ENCODE measurements at regions not wholly inside any gene's neighbourhood (a gene's known extent, or its start where the extent isn't known, plus 50 kb on each side); places are given as distances from the start of the nearest gene placed in this dataset.
"Not testable (repeated sequence)": the region's sequence is repeated elsewhere in the genome, so short reads cannot be mapped to it uniquely, and the experiment has no call there.

- Histone ChIP-seq H3K4me3 (ENCODE audit: low read depth, low read length) (no peak overlapping the region), H3K4me2 (ENCODE audit: low read length) (no peak overlapping the region), H3K27me3 (ENCODE audit: control insufficient read depth, insufficient read depth, low read length) (no peaks in the 10 kb centered on the region), H3K27ac (no peak overlapping the region), H3K9ac (no peak overlapping the region), H3K79me2 (no peaks in the 10 kb centered on the region), H2AFZ (no peak overlapping the region), H3K9me3 (ENCODE audit: control insufficient read depth, low read length) (no peaks in the 10 kb centered on the region), H3K4me1 (no peaks in the 10 kb centered on the region), H3K36me3 (ENCODE audit: control insufficient read depth, insufficient read depth, low read length) (no peaks in the 10 kb centered on the region)
- no peak for TF ChIP-seq CTCF (IDR thresholded peaks at IDR 0.05)
Measured at GRCh38 chr2:76154981-76155380, 444.3 kb upstream of the GCFC2 start.

- no peak for TF ChIP-seq CTCF (IDR thresholded peaks at IDR 0.05)
Measured at GRCh38 chr2:76149846-76150245, 439.1 kb upstream of the GCFC2 start.

GRCh38 chr2:76139303-76139702 is 428.6 kb upstream of the GCFC2 start:
- not testable (repeated sequence) for H3K27me3 ChIP-seq (ENCODE audit: control insufficient read depth, insufficient read depth, low read length); H3K4me3 ChIP-seq (ENCODE audit: low read depth, low read length); H3K4me1 ChIP-seq; H3K4me2 ChIP-seq (ENCODE audit: low read length); H3K36me3 ChIP-seq (ENCODE audit: control insufficient read depth, insufficient read depth, low read length); H2AFZ ChIP-seq; H3K9me3 ChIP-seq (ENCODE audit: control insufficient read depth, low read length); H3K27ac ChIP-seq; H3K79me2 ChIP-seq; H3K9ac ChIP-seq

More at GRCh38 chr2:76149846-76150245, 439.1 kb upstream of the GCFC2 start:
- Histone ChIP-seq H3K27me3 (ENCODE audit: control insufficient read depth, insufficient read depth, low read length) (no peaks in the 10 kb centered on the region), H3K4me2 (ENCODE audit: low read length) (no peak overlapping the region), H3K4me3 (ENCODE audit: low read depth, low read length) (no peak overlapping the region), H3K4me1 (no peaks in the 10 kb centered on the region), H3K9me3 (ENCODE audit: control insufficient read depth, low read length) (no peaks in the 10 kb centered on the region), H2AFZ (no peak overlapping the region), H3K79me2 (no peaks in the 10 kb centered on the region), H3K36me3 (ENCODE audit: control insufficient read depth, insufficient read depth, low read length) (no peaks in the 10 kb centered on the region), H3K9ac (no peak overlapping the region), H3K27ac (no peak overlapping the region)

- no peak for TF ChIP-seq CTCF (IDR thresholded peaks at IDR 0.05)
- Histone ChIP-seq H3K36me3 (ENCODE audit: control insufficient read depth, insufficient read depth, low read length) (no peaks in the 10 kb centered on the region), H3K4me2 (ENCODE audit: low read length) (no peak overlapping the region), H3K9me3 (ENCODE audit: control insufficient read depth, low read length) (no peaks in the 10 kb centered on the region), H3K9ac (no peak overlapping the region), H2AFZ (no peak overlapping the region), H3K27ac (no peak overlapping the region), H3K27me3 (ENCODE audit: control insufficient read depth, insufficient read depth, low read length) (no peaks in the 10 kb centered on the region), H3K79me2 (no peaks in the 10 kb centered on the region), H3K4me3 (ENCODE audit: low read depth, low read length) (no peak overlapping the region), H3K4me1 (no peaks in the 10 kb centered on the region)
Measured at GRCh38 chr2:76128622-76129021, 417.9 kb upstream of the GCFC2 start.

- no peak overlapping the region for H3K4me3 ChIP-seq (ENCODE audit: low read depth, low read length)
- H3K27me3 ChIP-seq (ENCODE audit: control insufficient read depth, insufficient read depth, low read length), result no peaks in the 10 kb centered on the region
- H3K36me3 ChIP-seq (ENCODE audit: control insufficient read depth, insufficient read depth, low read length), result no peaks in the 10 kb centered on the region
- H3K9ac ChIP-seq, result no peak overlapping the region
- H3K79me2 ChIP-seq, result no peaks in the 10 kb centered on the region
- no peak for TF ChIP-seq CTCF (IDR thresholded peaks at IDR 0.05)
- no peak overlapping the region for H2AFZ ChIP-seq
- no peaks in the 10 kb centered on the region for H3K9me3 ChIP-seq (ENCODE audit: control insufficient read depth, low read length)
- no peak overlapping the region for H3K4me2 ChIP-seq (ENCODE audit: low read length)
- no peaks in the 10 kb centered on the region for H3K4me1 ChIP-seq
- H3K27ac ChIP-seq, result no peak overlapping the region
Measured at GRCh38 chr2:76120176-76120575, 409.5 kb upstream of the GCFC2 start.
